ENCODE measurements at regions not wholly inside any gene's neighbourhood (a gene's known extent, or its start where the extent isn't known, plus 50 kb on each side); places are given as distances from the start of the nearest gene placed in this dataset.

GRCh38 chr15:88391700-88392099 is 75.5 kb downstream of the MRPL46 start:
- no peak overlapping the region for H4K91ac ChIP-seq (ENCODE audit: low read length)
- no peak for DNase-seq
- no peak overlapping the region for H3K23ac ChIP-seq (ENCODE audit: low read length in 2 of 2)
- H3K18ac ChIP-seq (ENCODE audit: low read depth in 1 of 2, low read length in 2 of 2): no peak overlapping the region
- H2AFZ ChIP-seq (ENCODE audit: low read depth, low read length): no peak overlapping the region
- H3K27me3 ChIP-seq (ENCODE audit: control insufficient read depth in 1 of 2, insufficient read depth in 1 of 2, low read length in 2 of 2): peaks cover 0 to 10% of the 10 kb centered on the region in 2 experiments
- no peak overlapping the region for H3K9ac ChIP-seq (ENCODE audit: low read length)
- H3K14ac ChIP-seq (ENCODE audit: low read length in 2 of 2): no peak overlapping the region
- H2BK5ac ChIP-seq (ENCODE audit: low read depth, low read length, poor library complexity, severe bottlenecking): no peak overlapping the region
- no peaks in the 10 kb centered on the region for H3K9me3 ChIP-seq (ENCODE audit: control insufficient read depth, low read length)
- no peaks in the 10 kb centered on the region for H3K4me1 ChIP-seq (ENCODE audit: control insufficient read depth, insufficient read depth, low read depth, low read length)
- no peak overlapping the region for H3K27ac ChIP-seq (ENCODE audit: low read length, poor library complexity, severe bottlenecking)
- H4K8ac ChIP-seq (ENCODE audit: low read length): no peak overlapping the region
- no peaks in the 10 kb centered on the region for H3K79me1 ChIP-seq (replicated peaks; ENCODE audit: low read length, poor library complexity, severe bottlenecking)
- no peak overlapping the region for H2AK5ac ChIP-seq (ENCODE audit: low read length, severe bottlenecking)
- no peak overlapping the region for H3K4ac ChIP-seq (ENCODE audit: low read depth in 1 of 2, low read length in 2 of 2)
- no peaks in the 10 kb centered on the region for H3K36me3 ChIP-seq (ENCODE audit: control insufficient read depth in 1 of 2, insufficient read depth in 2 of 2, low read depth in 1 of 2, low read length in 2 of 2)
- no peak overlapping the region for H3K4me3 ChIP-seq (ENCODE audit: insufficient read depth in 1 of 2, low read depth in 1 of 2, low read length in 2 of 2)
- 62% methylated on average over 2 of the region's 2 CpGs for WGBS
- no peak overlapping the region for H3K4me2 ChIP-seq (ENCODE audit: low read length, poor library complexity, severe bottlenecking)
- H2BK120ac ChIP-seq (ENCODE audit: low read depth, low read length): no peak overlapping the region
- H2BK12ac ChIP-seq (ENCODE audit: low read length in 2 of 2): no peak overlapping the region
- no peak overlapping the region for H2BK15ac ChIP-seq (ENCODE audit: low read depth, poor library complexity, severe bottlenecking)

GRCh38 chr15:88391006-88391405 is 76.2 kb downstream of the MRPL46 start:
- no peaks in the 10 kb centered on the region for H3K9me3 ChIP-seq (ENCODE audit: control insufficient read depth, low read length)
- no peak overlapping the region for H2BK12ac ChIP-seq (ENCODE audit: low read length in 2 of 2)
- no peaks in the 10 kb centered on the region for H3K79me1 ChIP-seq (replicated peaks; ENCODE audit: low read length, poor library complexity, severe bottlenecking)
- H2BK120ac ChIP-seq (ENCODE audit: low read depth, low read length): no peak overlapping the region
- H3K23ac ChIP-seq (ENCODE audit: low read length in 2 of 2): no peak overlapping the region
- H3K4ac ChIP-seq (ENCODE audit: low read depth in 1 of 2, low read length in 2 of 2): no peak overlapping the region
- no peak overlapping the region for H2AK5ac ChIP-seq (ENCODE audit: low read length, severe bottlenecking)
- no peak overlapping the region for H3K18ac ChIP-seq (ENCODE audit: low read depth in 1 of 2, low read length in 2 of 2)
- H3K27me3 ChIP-seq (ENCODE audit: control insufficient read depth in 1 of 2, insufficient read depth in 1 of 2, low read length in 2 of 2): peaks cover 0 to 10% of the 10 kb centered on the region in 2 experiments
- H3K4me3 ChIP-seq (ENCODE audit: insufficient read depth in 1 of 2, low read depth in 1 of 2, low read length in 2 of 2): no peak overlapping the region
- no peak overlapping the region for H4K91ac ChIP-seq (ENCODE audit: low read length)
- no peak overlapping the region for H2AFZ ChIP-seq (ENCODE audit: low read depth, low read length)
- DNase-seq: no peak
- no peak overlapping the region for H3K4me2 ChIP-seq (ENCODE audit: low read length, poor library complexity, severe bottlenecking)
- no peaks in the 10 kb centered on the region for H3K4me1 ChIP-seq (ENCODE audit: control insufficient read depth, insufficient read depth, low read depth, low read length)
- no peak overlapping the region for H2BK15ac ChIP-seq (ENCODE audit: low read depth, poor library complexity, severe bottlenecking)
- no peaks in the 10 kb centered on the region for H3K36me3 ChIP-seq (ENCODE audit: control insufficient read depth in 1 of 2, insufficient read depth in 2 of 2, low read depth in 1 of 2, low read length in 2 of 2)
- 92% methylated on average over 12 of the region's 12 CpGs for WGBS
- H2BK5ac ChIP-seq (ENCODE audit: low read depth, low read length, poor library complexity, severe bottlenecking): no peak overlapping the region
- no peak overlapping the region for H4K8ac ChIP-seq (ENCODE audit: low read length)
- H3K14ac ChIP-seq (ENCODE audit: low read length in 2 of 2): no peak overlapping the region
- H3K9ac ChIP-seq (ENCODE audit: low read length): no peak overlapping the region
- H3K27ac ChIP-seq (ENCODE audit: low read length, poor library complexity, severe bottlenecking): no peak overlapping the region

GRCh38 chr15:88390164-88390901 is 76.9 kb downstream of the MRPL46 start:
- H2BK15ac ChIP-seq (ENCODE audit: low read depth, poor library complexity, severe bottlenecking): no peak overlapping the region
- H3K23ac ChIP-seq (ENCODE audit: low read length in 2 of 2): no peak overlapping the region
- no peak overlapping the region for H4K91ac ChIP-seq (ENCODE audit: low read length)
- H2BK12ac ChIP-seq (ENCODE audit: low read length in 2 of 2): no peak overlapping the region
- no peak overlapping the region for H3K18ac ChIP-seq (ENCODE audit: low read depth in 1 of 2, low read length in 2 of 2)
- H3K79me1 ChIP-seq (replicated peaks; ENCODE audit: low read length, poor library complexity, severe bottlenecking): no peaks in the 10 kb centered on the region
- no peaks in the 10 kb centered on the region for H3K4me1 ChIP-seq (ENCODE audit: control insufficient read depth, insufficient read depth, low read depth, low read length)
- H4K8ac ChIP-seq (ENCODE audit: low read length): no peak overlapping the region
- WGBS: 75% methylated on average over 3 of the region's 4 CpGs
- H2AFZ ChIP-seq (ENCODE audit: low read depth, low read length): no peak overlapping the region
- H3K9ac ChIP-seq (ENCODE audit: low read length): no peak overlapping the region
- no peak overlapping the region for H2AK5ac ChIP-seq (ENCODE audit: low read length, severe bottlenecking)
- H3K9me3 ChIP-seq (ENCODE audit: control insufficient read depth, low read length): no peaks in the 10 kb centered on the region
- H3K36me3 ChIP-seq (ENCODE audit: control insufficient read depth in 1 of 2, insufficient read depth in 2 of 2, low read depth in 1 of 2, low read length in 2 of 2): no peaks in the 10 kb centered on the region
- H3K4me2 ChIP-seq (ENCODE audit: low read length, poor library complexity, severe bottlenecking): no peak overlapping the region
- no peak overlapping the region for H3K4me3 ChIP-seq (ENCODE audit: insufficient read depth in 1 of 2, low read depth in 1 of 2, low read length in 2 of 2)
- H2BK120ac ChIP-seq (ENCODE audit: low read depth, low read length): no peak overlapping the region
- peaks cover 0 to 10% of the 10 kb centered on the region in 2 experiments for H3K27me3 ChIP-seq (ENCODE audit: control insufficient read depth in 1 of 2, insufficient read depth in 1 of 2, low read length in 2 of 2)
- no peak for DNase-seq
- H3K14ac ChIP-seq (ENCODE audit: low read length in 2 of 2): no peak overlapping the region
- no peak overlapping the region for H3K27ac ChIP-seq (ENCODE audit: low read length, poor library complexity, severe bottlenecking)
- H2BK5ac ChIP-seq (ENCODE audit: low read depth, low read length, poor library complexity, severe bottlenecking): no peak overlapping the region
- H3K4ac ChIP-seq (ENCODE audit: low read depth in 1 of 2, low read length in 2 of 2): no peak overlapping the region

GRCh38 chr15:88389120-88389519 is 78.1 kb downstream of the MRPL46 start:
- no peak for DNase-seq
- H3K14ac ChIP-seq (ENCODE audit: low read length in 2 of 2): no peak overlapping the region
- no peaks in the 10 kb centered on the region for H3K79me1 ChIP-seq (replicated peaks; ENCODE audit: low read length, poor library complexity, severe bottlenecking)
- H3K27me3 ChIP-seq (ENCODE audit: control insufficient read depth in 1 of 2, insufficient read depth in 1 of 2, low read length in 2 of 2): peaks cover 0 to 10% of the 10 kb centered on the region in 2 experiments
- H2BK120ac ChIP-seq (ENCODE audit: low read depth, low read length): no peak overlapping the region
- no peak overlapping the region for H3K23ac ChIP-seq (ENCODE audit: low read length in 2 of 2)
- H4K91ac ChIP-seq (ENCODE audit: low read length): no peak overlapping the region
- H3K4me2 ChIP-seq (ENCODE audit: low read length, poor library complexity, severe bottlenecking): no peak overlapping the region
- H2BK5ac ChIP-seq (ENCODE audit: low read depth, low read length, poor library complexity, severe bottlenecking): no peak overlapping the region
- H3K4me1 ChIP-seq (ENCODE audit: control insufficient read depth, insufficient read depth, low read depth, low read length): no peaks in the 10 kb centered on the region
- H4K8ac ChIP-seq (ENCODE audit: low read length): no peak overlapping the region
- H2AK5ac ChIP-seq (ENCODE audit: low read length, severe bottlenecking): no peak overlapping the region
- H3K27ac ChIP-seq (ENCODE audit: low read length, poor library complexity, severe bottlenecking): no peak overlapping the region
- no peak overlapping the region for H2AFZ ChIP-seq (ENCODE audit: low read depth, low read length)
- no peak overlapping the region for H2BK12ac ChIP-seq (ENCODE audit: low read length in 2 of 2)
- H3K4me3 ChIP-seq (ENCODE audit: insufficient read depth in 1 of 2, low read depth in 1 of 2, low read length in 2 of 2): no peak overlapping the region
- H2BK15ac ChIP-seq (ENCODE audit: low read depth, poor library complexity, severe bottlenecking): no peak overlapping the region
- no peaks in the 10 kb centered on the region for H3K36me3 ChIP-seq (ENCODE audit: control insufficient read depth in 1 of 2, insufficient read depth in 2 of 2, low read depth in 1 of 2, low read length in 2 of 2)
- H3K4ac ChIP-seq (ENCODE audit: low read depth in 1 of 2, low read length in 2 of 2): no peak overlapping the region
- WGBS: 78% methylated on average over 5 of the region's 5 CpGs
- no peak overlapping the region for H3K9ac ChIP-seq (ENCODE audit: low read length)
- no peaks in the 10 kb centered on the region for H3K9me3 ChIP-seq (ENCODE audit: control insufficient read depth, low read length)
- no peak overlapping the region for H3K18ac ChIP-seq (ENCODE audit: low read depth in 1 of 2, low read length in 2 of 2)
